HepG2 (cell line): ENCODE measurements at regions not wholly inside any gene's neighbourhood (a gene's known extent, or its start where the extent isn't known, plus 50 kb on each side); places are given as distances from the start of the nearest gene placed in this dataset.

Source experiments
- ATAC-seq: fragments of 200-7000 bp; cut with Tn5 transposase; 3 replicates; pipeline ENCODE4 v1.9.1; 2020; ENCODE audit warnings: mild to moderate bottlenecking, moderate library complexity
- BruUV-seq: library from RNA; stranded (reverse); fragments of 400-500 nt; replicated peaks from 2 replicates; lab custom pipeline; 2021; lab: Mats Ljungman, UMichigan
- CTCF ChIA-PET: fragments of 300-600 bp; formaldehyde crosslinking; extraction: SDS; loops from one replicate; lab custom pipeline; 2021; ENCODE audit warnings: low total read pairs, inconsistent platforms, low intra/inter-chr PET ratio; lab: Yijun Ruan, JAX
- POLR2A ChIA-PET: fragments of 350-600 bp; sonication (Branson Sonifier 250); formaldehyde crosslinking; loops from one replicate; lab custom pipeline; 2020; ENCODE audit warnings: antibody characterized with exemption, inconsistent platforms; lab: Yijun Ruan, JAX
- DNase-seq: peaks from one replicate; pipeline ENCODE4 v3.0.0-alpha.2; 2015; ENCODE audit warnings: low spot score
- FAIRE-seq: peaks from 3 replicates; lab custom pipeline; 2011; peaks lifted over from hg19 to GRCh38; lab: Jason Lieb, UNC
- H2AFZ ChIP-seq: one replicate; pipeline ENCODE4 v1.6.1; 2011; ENCODE audit warnings: low read length, inconsistent platforms
- H3K27ac ChIP-seq: fragments of 300-600 bp; 3 replicates; pipeline ENCODE4 v1.8.0; 2011; ENCODE audit warnings: mixed run types, mild to moderate bottlenecking, mixed read lengths, low read length, inconsistent platforms; ENCODE audit not compliant: insufficient read depth; ENCODE audit errors: extremely low read length
- H3K27me3 ChIP-seq, 2 experiments: fragments of 200-600 bp in 1 of 2; 2 replicates in 1 of 2; 3 replicates in 1 of 2; pipeline versions ENCODE4 v1.6.0 to v1.8.0; 2011; ENCODE audit warnings: low read length in 2 of 2, mild to moderate bottlenecking in 2 of 2, moderate library complexity in 2 of 2, inconsistent platforms in 1 of 2; ENCODE audit not compliant: insufficient read depth in 2 of 2, control insufficient read depth in 1 of 2
- H3K36me3 ChIP-seq, 2 experiments: fragments of 200-600 bp in 1 of 2; replicated peaks in 1 of 2; 2 replicates in 1 of 2; 3 replicates in 1 of 2; pipeline versions ENCODE4 v1.5.1 to v1.8.0; 2011; ENCODE audit warnings: low read length in 2 of 2, inconsistent platforms in 1 of 2; ENCODE audit not compliant: insufficient read depth in 2 of 2, control insufficient read depth in 1 of 2
- H3K4me1 ChIP-seq: 2 replicates; pipeline ENCODE4 v1.5.1; 2012; ENCODE audit warnings: low read length, inconsistent platforms; ENCODE audit not compliant: insufficient read depth
- H3K4me2 ChIP-seq: 2 replicates; pipeline ENCODE4 v1.6.0; 2011; ENCODE audit warnings: low read depth, low read length, inconsistent platforms
- H3K4me3 ChIP-seq, 3 experiments: fragments of 200-600 bp in 1 of 3; sonication (generic), shearing (Covaris generic) in 1 of 3; replicated peaks in 1 of 3; 2 replicates each; pipeline ENCODE4 v1.5.1; 2011 to 2016; ENCODE audit warnings: low read length in 3 of 3, inconsistent platforms in 2 of 3, low read depth in 2 of 3, mild to moderate bottlenecking in 2 of 3, control low read depth in 1 of 3, mixed read lengths in 1 of 3; ENCODE audit not compliant: insufficient read depth in 1 of 3
- H3K79me2 ChIP-seq: one replicate; pipeline ENCODE4 v1.6.1; 2011; ENCODE audit warnings: low read length, inconsistent platforms; ENCODE audit not compliant: insufficient read depth
- H3K9ac ChIP-seq: 2 replicates; pipeline ENCODE4 v1.6.0; 2011; ENCODE audit warnings: mild to moderate bottlenecking, low read depth, low read length, inconsistent platforms; ENCODE audit not compliant: insufficient read depth
- H3K9me3 ChIP-seq: 2 replicates; pipeline ENCODE4 v1.5.1; 2012; ENCODE audit warnings: mild to moderate bottlenecking, low read length
- H4K20me1 ChIP-seq: 2 replicates; pipeline ENCODE4 v1.6.0; 2011; ENCODE audit warnings: inconsistent platforms, mild to moderate bottlenecking, low read length, moderate library complexity; ENCODE audit not compliant: insufficient read depth
- IRF1 ChIP-seq: sonication (generic); formaldehyde crosslinking; IDR thresholded peaks from 2 replicates; pipeline ENCODE4 v1.4.0; 2020; ENCODE audit warnings: low read depth, mild to moderate bottlenecking, missing genetic modification reagents
- MYPOP ChIP-seq: sonication (generic); formaldehyde crosslinking; IDR thresholded peaks from 2 replicates; pipeline ENCODE4 v1.8.1; 2023; ENCODE audit warnings: mild to moderate bottlenecking, moderate library complexity, missing genetic modification reagents
- NCOA2 ChIP-seq: sonication (generic); formaldehyde crosslinking; IDR thresholded peaks from 2 replicates; pipeline ENCODE4 v1.8.0; 2022; ENCODE audit warnings: inconsistent platforms
- PTBP1 ChIP-seq: fragments of 200-400 bp; formaldehyde crosslinking; IDR thresholded peaks from 2 replicates; pipeline ENCODE4 v1.6.1; 2018; ENCODE audit warnings: low read length, low read depth; ENCODE audit not compliant: poor library complexity, severe bottlenecking
- STAT6 ChIP-seq: sonication (generic); formaldehyde crosslinking; IDR thresholded peaks from 2 replicates; pipeline ENCODE4 v1.4.0; 2020; ENCODE audit warnings: missing genetic modification reagents, mild to moderate bottlenecking, borderline replicate concordance
- TOE1 ChIP-seq: sonication (generic); formaldehyde crosslinking; IDR thresholded peaks from 2 replicates; pipeline ENCODE4 v1.4.0; 2020; ENCODE audit warnings: mild to moderate bottlenecking, missing genetic modification reagents
- ZNF280B ChIP-seq: sonication (generic); formaldehyde crosslinking; IDR thresholded peaks from 2 replicates; pipeline ENCODE4 v1.5.0; 2020; ENCODE audit warnings: missing genetic modification reagents, mild to moderate bottlenecking, borderline replicate concordance
- ZNF382 ChIP-seq: sonication (generic); formaldehyde crosslinking; IDR thresholded peaks from 2 replicates; pipeline ENCODE4 v1.5.0; 2020; ENCODE audit warnings: missing genetic modification reagents, mild to moderate bottlenecking, borderline replicate concordance
- ZSCAN25 ChIP-seq: sonication (generic); formaldehyde crosslinking; IDR thresholded peaks from 2 replicates; pipeline ENCODE4 v1.8.0; 2022; ENCODE audit warnings: mild to moderate bottlenecking, missing genetic modification reagents
- WGBS: methylation state at CpG from one replicate; pipeline ENCODE4 v1.1.6; 2017; ENCODE audit warnings: low lambda C conversion rate; 5-methylcytosine and 5-hydroxymethylcytosine counted together
- in situ Hi-C: cut with HindIII; loops from 2 replicates; pipeline ENCODE4 v1.10.0; 2017; ENCODE audit warnings: low pct_unique_long_range_greater_than_20kb; ENCODE audit not compliant: extremely low pct_ligation_motif_present
- intact Hi-C: fragments of 100-400 bp; cut with micrococcal nuclease; formaldehyde crosslinking; loops from one replicate; pipeline ENCODE4 v1.10.0; 2022; ENCODE audit not compliant: unreplicated experiment

GRCh38 chr15:37679627-37680026 lies 254.8 kb upstream of the TMCO5A start:
- intact Hi-C loops (no loop called here), in situ Hi-C loops (no loop called here)
- no peak overlapping the region for H3K9ac ChIP-seq
- WGBS, result 33% methylated on average over 3 of the region's 3 CpGs
- TF ChIP-seq MYPOP (CRISPR knock-in tag) (no peak), STAT6 (no peak), ZNF280B (no peak), IRF1 (CRISPR knock-in tag) (no peak), NCOA2 (CRISPR knock-in tag) (no peak), TOE1 (CRISPR knock-in tag) (no peak), PTBP1 (no peak), ZNF382 (CRISPR knock-in tag) (no peak), ZSCAN25 (no peak)
- H2AFZ ChIP-seq, result no peak overlapping the region
- no TSS peak for BruUV-seq
- ATAC-seq (no peak), DNase-seq (no peak), FAIRE-seq (no peak)
- H3K4me2 ChIP-seq, result no peak overlapping the region
- no peaks in the 10 kb centered on the region for H3K79me2 ChIP-seq
- no peak overlapping the region for H3K27ac ChIP-seq
- H3K4me1 ChIP-seq, result no peaks in the 10 kb centered on the region
- H3K36me3 ChIP-seq, result no peaks in the 10 kb centered on the region
- H4K20me1 ChIP-seq, result no peaks in the 10 kb centered on the region
- H3K4me3 ChIP-seq, result no peak overlapping the region
- H3K27me3 ChIP-seq, result no peaks in the 10 kb centered on the region
- ChIA-PET POLR2A (no interaction called here), CTCF (no interaction called here)
- no peaks in the 10 kb centered on the region for H3K9me3 ChIP-seq
